Mesendoderm (in vitro differentiated cells): ENCODE measurements at regions not wholly inside any gene's neighbourhood (a gene's known extent, or its start where the extent isn't known, plus 50 kb on each side); places are given as distances from the start of the nearest gene placed in this dataset.

Experiments used
- DNase-seq: peaks from one replicate; pipeline ENCODE4 v3.0.0; 2013
- H2AK5ac ChIP-seq: 2 replicates; pipeline ENCODE4 v1.6.1; 2013; ENCODE audit warnings: low read length, inconsistent platforms
- H2BK120ac ChIP-seq: 2 replicates; pipeline ENCODE4 v1.6.1; 2013; ENCODE audit warnings: low read depth, mild to moderate bottlenecking, low read length, moderate library complexity, mixed read lengths
- H2BK15ac ChIP-seq: replicated peaks from 2 replicates; pipeline ENCODE4 v1.6.1; 2013; ENCODE audit warnings: low read depth, mild to moderate bottlenecking, moderate library complexity
- H2BK5ac ChIP-seq: 2 replicates; pipeline ENCODE4 v1.6.1; 2013; ENCODE audit warnings: low read length, inconsistent platforms
- H3K18ac ChIP-seq: 2 replicates; pipeline ENCODE4 v1.6.1; 2013; ENCODE audit warnings: mild to moderate bottlenecking, low read length, mixed read lengths
- H3K23ac ChIP-seq: one replicate; pipeline ENCODE4 v1.6.1; 2013; ENCODE audit warnings: low read length
- H3K27ac ChIP-seq: 2 replicates; pipeline ENCODE4 v1.5.1; 2013; ENCODE audit warnings: low read depth, mild to moderate bottlenecking, inconsistent platforms, low read length, moderate library complexity
- H3K27me3 ChIP-seq: 2 replicates; pipeline ENCODE4 v1.6.1; 2013; ENCODE audit warnings: low read length, control low read depth, mild to moderate bottlenecking, inconsistent platforms; ENCODE audit not compliant: insufficient read depth, poor library complexity
- H3K36me3 ChIP-seq: 2 replicates; pipeline ENCODE4 v1.6.1; 2013; ENCODE audit warnings: low read length, inconsistent platforms; ENCODE audit not compliant: control insufficient read depth, insufficient read depth
- H3K4ac ChIP-seq: one replicate; pipeline ENCODE4 v1.6.1; 2013; ENCODE audit warnings: low read depth, mild to moderate bottlenecking, low read length, moderate library complexity
- H3K4me1 ChIP-seq: 2 replicates; pipeline ENCODE4 v1.6.1; 2013; ENCODE audit warnings: low read depth, low read length, inconsistent platforms; ENCODE audit not compliant: control insufficient read depth
- H3K4me2 ChIP-seq: 2 replicates; pipeline ENCODE4 v1.6.1; 2013; ENCODE audit warnings: low read length
- H3K4me3 ChIP-seq: 2 replicates; pipeline ENCODE4 v1.5.1; 2013; ENCODE audit warnings: mild to moderate bottlenecking, low read length
- H3K56ac ChIP-seq: one replicate; pipeline ENCODE4 v1.6.1; 2013; ENCODE audit warnings: low read length
- H3K79me1 ChIP-seq: 2 replicates; pipeline ENCODE4 v1.6.1; 2013; ENCODE audit warnings: low read length, inconsistent platforms
- H3K79me2 ChIP-seq: 2 replicates; pipeline ENCODE4 v1.6.1; 2013; ENCODE audit warnings: mild to moderate bottlenecking, low read length; ENCODE audit not compliant: control insufficient read depth, insufficient read depth
- H3K9ac ChIP-seq: 2 replicates; pipeline ENCODE4 v1.6.1; 2013; ENCODE audit warnings: low read length, inconsistent platforms
- H4K5ac ChIP-seq: one replicate; pipeline ENCODE4 v1.6.1; 2013; ENCODE audit warnings: low read length
- H4K8ac ChIP-seq: one replicate; pipeline ENCODE4 v1.6.1; 2013; ENCODE audit warnings: low read depth, mild to moderate bottlenecking, control low read depth, low read length, moderate library complexity
- WGBS: extraction: QIAGEN DNeasy Blood & Tissue Kit; methylation state at CpG from one replicate; pipeline ENCODE4 v1.1.7; 2013; ENCODE audit warnings: low lambda C conversion rate, missing lambda C conversion rate; ENCODE audit not compliant: insufficient coverage; ENCODE audit errors: extremely low coverage; 5-methylcytosine and 5-hydroxymethylcytosine counted together

DNA sequence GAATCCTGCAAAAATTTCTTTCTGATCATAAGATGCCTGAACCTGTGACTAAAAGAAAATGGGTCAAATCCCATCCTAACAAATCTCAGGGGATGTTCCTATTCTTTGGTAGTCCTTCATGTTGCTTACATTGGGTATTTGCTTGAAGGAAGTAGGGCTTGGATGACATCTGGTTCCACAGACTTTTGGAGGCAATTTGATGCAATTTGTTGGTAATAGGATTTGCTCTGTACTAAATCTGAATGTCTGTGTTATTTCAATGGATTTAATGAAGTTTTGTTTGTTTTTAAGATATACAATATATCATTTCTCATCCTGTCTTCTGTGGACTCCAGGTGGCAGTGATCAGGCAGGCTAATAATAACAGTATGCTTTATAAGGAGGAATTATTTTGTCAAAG lies 457.9 kb downstream of the ZSWIM6 start:
- no peak overlapping the region for H3K56ac ChIP-seq
- H3K9ac ChIP-seq, result no peak overlapping the region
- H4K5ac ChIP-seq, result no peak overlapping the region
- H2BK15ac ChIP-seq, result no peak overlapping the region
- H3K4ac ChIP-seq, result no peak overlapping the region
- no peak overlapping the region for H3K27ac ChIP-seq
- H3K4me2 ChIP-seq, result no peak overlapping the region
- no peaks in the 10 kb centered on the region for H3K79me2 ChIP-seq
- H2BK120ac ChIP-seq, result no peak overlapping the region
- H4K8ac ChIP-seq, result no peak overlapping the region
- H3K4me3 ChIP-seq, result no peak overlapping the region
- H2BK5ac ChIP-seq, result no peak overlapping the region
- H3K79me1 ChIP-seq, result no peaks in the 10 kb centered on the region
- no peak overlapping the region for H3K18ac ChIP-seq
- H3K23ac ChIP-seq, result no peak overlapping the region
- no peaks in the 10 kb centered on the region for H3K4me1 ChIP-seq
- H3K36me3 ChIP-seq, result no peaks in the 10 kb centered on the region
- no peaks in the 10 kb centered on the region for H3K27me3 ChIP-seq
- no peak overlapping the region for H2AK5ac ChIP-seq
- no peak for DNase-seq

DNA sequence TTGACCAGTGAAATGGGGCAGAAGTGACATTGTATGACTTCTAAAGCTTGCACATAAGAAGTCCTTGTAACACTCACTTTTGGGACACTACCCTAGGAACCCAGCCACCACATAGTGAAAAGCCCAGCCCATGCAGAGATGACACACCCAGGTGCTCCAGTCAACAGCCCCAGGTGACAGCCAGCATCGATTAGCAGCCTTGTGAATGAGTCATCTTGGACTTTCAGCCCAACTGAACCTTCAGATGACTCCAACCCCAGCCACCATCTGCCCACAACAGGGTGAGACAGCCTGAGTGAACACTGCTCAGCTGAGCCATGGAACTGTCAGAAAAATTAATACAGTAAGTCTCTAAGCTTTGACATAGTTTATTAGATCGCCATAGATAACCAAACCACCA lies 458.6 kb downstream of the ZSWIM6 start:
- no CpG with 5 or more reads among the region's 2 CpGs for WGBS

DNA sequence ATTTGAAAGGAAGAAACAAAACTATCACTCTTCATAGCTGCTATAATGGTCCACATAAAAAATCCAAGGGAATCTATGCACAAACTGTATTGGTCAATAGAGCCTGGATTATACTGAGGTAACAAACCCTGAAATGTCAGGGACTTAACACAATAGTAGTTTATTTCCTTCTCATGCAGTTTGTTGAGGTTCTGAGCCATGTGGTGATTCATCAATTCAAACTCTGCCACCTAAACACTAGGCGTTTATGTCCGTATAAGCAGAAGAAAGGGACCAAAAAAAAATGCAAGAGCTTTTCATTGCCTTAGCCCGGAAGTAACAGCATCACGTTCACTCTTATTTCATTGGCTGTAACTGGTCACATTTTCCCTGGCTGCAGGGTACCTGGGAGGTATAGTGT lies 464.7 kb downstream of the ZSWIM6 start:
- H3K23ac ChIP-seq, result no peak overlapping the region
- no peak overlapping the region for H2AK5ac ChIP-seq
- H3K18ac ChIP-seq, result no peak overlapping the region

More for the DNA sequence above, 458.6 kb downstream of the ZSWIM6 start:
- Histone ChIP-seq H2BK5ac (no peak overlapping the region), H3K27ac (no peak overlapping the region), H3K4me1 (no peaks in the 10 kb centered on the region), H4K8ac (no peak overlapping the region), H3K79me1 (no peaks in the 10 kb centered on the region), H3K36me3 (no peaks in the 10 kb centered on the region), H2AK5ac (no peak overlapping the region), H3K4ac (no peak overlapping the region), H4K5ac (no peak overlapping the region), H2BK15ac (no peak overlapping the region), H3K18ac (no peak overlapping the region), H3K56ac (no peak overlapping the region), H3K27me3 (no peaks in the 10 kb centered on the region), H3K4me2 (no peak overlapping the region), H3K79me2 (no peaks in the 10 kb centered on the region), H3K4me3 (no peak overlapping the region), H2BK120ac (no peak overlapping the region), H3K9ac (no peak overlapping the region), H3K23ac (no peak overlapping the region)
- DNase-seq, result no peak

DNA sequence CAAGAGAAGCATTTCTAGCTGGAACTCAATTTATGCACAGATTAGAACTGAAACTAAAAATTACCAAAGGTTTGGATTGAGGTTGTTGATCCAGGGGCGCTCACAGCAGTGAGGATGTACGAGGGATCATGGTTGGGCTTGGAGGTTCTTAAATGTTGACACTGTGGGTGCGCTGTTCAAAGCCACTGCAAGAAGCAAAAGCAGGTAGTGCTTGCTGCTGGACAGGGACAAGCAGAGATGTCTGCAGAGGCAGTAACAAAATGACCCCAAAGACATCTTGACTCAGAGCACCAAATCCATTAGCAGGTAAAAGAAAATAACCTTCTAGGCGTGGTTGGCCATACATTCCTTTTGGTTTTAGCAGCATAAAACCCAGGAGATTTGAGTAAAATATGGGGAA lies 468.4 kb downstream of the ZSWIM6 start:
- H2BK5ac ChIP-seq, result no peak overlapping the region
- H2AK5ac ChIP-seq, result no peak overlapping the region
- H4K5ac ChIP-seq, result no peak overlapping the region
- no peaks in the 10 kb centered on the region for H3K4me1 ChIP-seq
- no peak overlapping the region for H3K4me3 ChIP-seq
- no peak overlapping the region for H3K9ac ChIP-seq
- no peak overlapping the region for H3K27ac ChIP-seq
- H3K4me2 ChIP-seq, result no peak overlapping the region
- no peak overlapping the region for H2BK120ac ChIP-seq
- no peak overlapping the region for H4K8ac ChIP-seq
- H3K27me3 ChIP-seq, result no peaks in the 10 kb centered on the region
- no peaks in the 10 kb centered on the region for H3K79me2 ChIP-seq
- no peaks in the 10 kb centered on the region for H3K79me1 ChIP-seq
- WGBS, result no CpG with 5 or more reads among the region's 4 CpGs
- no peaks in the 10 kb centered on the region for H3K36me3 ChIP-seq
- H3K56ac ChIP-seq, result no peak overlapping the region
- H3K4ac ChIP-seq, result no peak overlapping the region
- H2BK15ac ChIP-seq, result no peak overlapping the region
- H3K18ac ChIP-seq, result no peak overlapping the region
- DNase-seq, result no peak
- H3K23ac ChIP-seq, result no peak overlapping the region

More for the DNA sequence above, 464.7 kb downstream of the ZSWIM6 start:
- H4K5ac ChIP-seq, result no peak overlapping the region
- H3K4me1 ChIP-seq, result no peaks in the 10 kb centered on the region
- H3K79me1 ChIP-seq, result no peaks in the 10 kb centered on the region
- no peaks in the 10 kb centered on the region for H3K27me3 ChIP-seq
- no peak overlapping the region for H3K9ac ChIP-seq
- no peaks in the 10 kb centered on the region for H3K79me2 ChIP-seq
- H3K4me3 ChIP-seq, result no peak overlapping the region
- no peak overlapping the region for H2BK15ac ChIP-seq
- H2BK5ac ChIP-seq, result no peak overlapping the region
- no peak overlapping the region for H2BK120ac ChIP-seq
- no peak overlapping the region for H3K4me2 ChIP-seq
- no peak overlapping the region for H4K8ac ChIP-seq
- no peak overlapping the region for H3K27ac ChIP-seq
- H3K36me3 ChIP-seq, result no peaks in the 10 kb centered on the region
- no peak for DNase-seq
- no peak overlapping the region for H3K56ac ChIP-seq
- no peak overlapping the region for H3K4ac ChIP-seq
- no CpG with 5 or more reads among the region's 4 CpGs for WGBS

DNA sequence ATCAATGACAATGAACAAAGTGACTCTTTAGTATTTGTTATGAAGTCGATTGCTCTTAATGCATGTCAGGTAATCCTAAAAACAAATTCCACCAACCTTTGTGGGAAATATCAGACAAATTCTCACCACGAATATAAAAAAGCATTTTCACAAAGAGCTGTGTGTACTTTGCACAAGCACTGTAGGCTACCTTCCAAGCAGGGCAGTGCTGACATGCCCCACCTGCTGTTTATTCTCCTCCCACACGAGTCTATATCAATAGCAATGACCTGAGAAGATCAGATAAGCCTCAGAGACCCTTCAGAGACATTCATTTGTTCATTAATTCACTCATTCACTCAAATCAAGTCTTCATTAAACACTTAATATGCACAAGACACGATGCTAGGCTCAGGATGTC lies 469.1 kb downstream of the ZSWIM6 start:
- Histone ChIP-seq H3K18ac (no peak overlapping the region), H4K8ac (no peak overlapping the region), H3K4me3 (no peak overlapping the region), H2AK5ac (no peak overlapping the region), H3K4me2 (no peak overlapping the region), H3K27ac (no peak overlapping the region), H3K23ac (no peak overlapping the region), H4K5ac (no peak overlapping the region), H3K4me1 (no peaks in the 10 kb centered on the region), H2BK15ac (no peak overlapping the region), H3K9ac (no peak overlapping the region), H3K56ac (no peak overlapping the region), H3K79me1 (no peaks in the 10 kb centered on the region), H2BK120ac (no peak overlapping the region), H3K27me3 (no peaks in the 10 kb centered on the region), H2BK5ac (no peak overlapping the region), H3K4ac (no peak overlapping the region), H3K36me3 (no peaks in the 10 kb centered on the region), H3K79me2 (no peaks in the 10 kb centered on the region)
- no CpG with 5 or more reads among the region's 4 CpGs for WGBS
- peak; percentile 22 for DNase-seq

DNA sequence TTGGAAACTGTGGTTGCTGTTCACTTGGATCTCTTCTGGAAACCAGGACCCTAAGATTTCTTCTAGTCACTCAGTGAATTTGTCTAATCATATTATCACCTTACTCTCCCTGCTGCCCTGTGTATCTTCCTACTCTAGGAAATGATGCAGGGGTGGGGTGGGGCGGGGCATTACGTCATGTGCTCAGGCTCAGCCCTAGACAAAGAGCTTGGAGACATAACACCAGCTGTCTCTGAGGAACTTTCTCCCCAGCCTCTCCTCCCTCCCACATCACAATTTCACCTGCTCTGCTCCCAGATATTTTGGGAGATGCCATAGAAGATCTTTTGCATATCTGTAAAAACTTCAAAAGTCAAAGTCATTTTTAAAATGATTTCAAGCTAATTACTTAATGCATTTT lies 470.4 kb downstream of the ZSWIM6 start:
- H4K8ac ChIP-seq, result no peak overlapping the region
- no peak overlapping the region for H3K27ac ChIP-seq
- H3K4me2 ChIP-seq, result no peak overlapping the region
- H4K5ac ChIP-seq, result no peak overlapping the region
- no peak overlapping the region for H3K4me3 ChIP-seq
- H2BK15ac ChIP-seq, result no peak overlapping the region
- no peak overlapping the region for H3K23ac ChIP-seq
- WGBS, result no CpG with 5 or more reads among the region's 2 CpGs
- no peak overlapping the region for H3K4ac ChIP-seq
- H3K9ac ChIP-seq, result no peak overlapping the region
- no peaks in the 10 kb centered on the region for H3K4me1 ChIP-seq
- H3K18ac ChIP-seq, result no peak overlapping the region
- H2BK5ac ChIP-seq, result no peak overlapping the region
- no peaks in the 10 kb centered on the region for H3K79me1 ChIP-seq
- no peaks in the 10 kb centered on the region for H3K36me3 ChIP-seq
- no peaks in the 10 kb centered on the region for H3K79me2 ChIP-seq
- no peaks in the 10 kb centered on the region for H3K27me3 ChIP-seq
- no peak overlapping the region for H3K56ac ChIP-seq
- no peak for DNase-seq
- no peak overlapping the region for H2AK5ac ChIP-seq
- H2BK120ac ChIP-seq, result no peak overlapping the region
